ENCODE measurements at regions not wholly inside any gene's neighbourhood (a gene's known extent, or its start where the extent isn't known, plus 50 kb on each side); places are given as distances from the start of the nearest gene placed in this dataset.

DNA sequence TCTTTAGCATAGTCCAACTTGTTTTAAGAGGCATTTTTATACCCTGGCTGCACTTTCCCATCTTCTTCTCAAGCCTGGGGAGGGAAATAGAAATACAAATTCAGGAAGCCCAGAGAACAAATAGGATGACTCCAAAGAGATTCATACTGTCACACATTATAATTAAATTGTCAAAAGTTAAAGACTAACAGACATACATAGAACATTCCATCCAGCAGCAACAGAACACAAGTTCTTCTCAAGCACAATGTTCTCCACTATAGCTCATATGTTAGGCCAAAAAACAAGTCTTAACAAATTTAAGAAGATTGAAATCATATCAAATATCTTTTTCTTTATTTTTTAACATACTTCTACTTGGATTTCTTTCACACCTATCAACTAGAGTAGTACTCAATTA, 75.7 kb downstream of the ANKRD7 start:
- Histone ChIP-seq H3K14ac (replicated peaks; ENCODE audit: low read depth, low read length) (no peak overlapping the region), H3K56ac (ENCODE audit: extremely low read depth, insufficient read depth, low read length) (no peak overlapping the region), H3K27ac (ENCODE audit: insufficient read depth, low read length) (no peak overlapping the region), H2BK5ac (ENCODE audit: low read depth, low read length, poor library complexity, severe bottlenecking) (no peak overlapping the region), H4K8ac (ENCODE audit: low read depth in 2 of 2, low read length in 2 of 2) (no peak overlapping the region), H3K4me1 (ENCODE audit: control insufficient read depth, insufficient read depth, low read length) (no peaks in the 10 kb centered on the region), H2AK5ac (ENCODE audit: low read depth, low read length) (no peak overlapping the region), H3K9me1 (ENCODE audit: insufficient read depth, low read length) (no peaks in the 10 kb centered on the region), H2BK120ac (ENCODE audit: low read depth, low read length) (no peak overlapping the region), H2AK9ac (replicated peaks; ENCODE audit: low read depth, low read length, poor library complexity) (no peak overlapping the region), H3K36me3 (ENCODE audit: control insufficient read depth, insufficient read depth, low read length) (no peaks in the 10 kb centered on the region), H4K20me1 (ENCODE audit: insufficient read depth, low read length) (no peaks in the 10 kb centered on the region), H3K9me3 (ENCODE audit: control insufficient read depth, insufficient read depth, low read length) (peaks cover 8% of the 10 kb centered on the region; the same call in 1 of the 2 replicates), H3K79me1 (ENCODE audit: low read depth in 1 of 2, low read length in 2 of 2) (no peaks in the 10 kb centered on the region), H4K5ac (ENCODE audit: low read depth, low read length) (no peak overlapping the region), H2BK15ac (ENCODE audit: low read depth, low read length) (no peak overlapping the region), H3K4ac (ENCODE audit: low read depth, low read length) (no peak overlapping the region), H3K9ac (ENCODE audit: low read depth, low read length) (no peak overlapping the region), H2AFZ (replicated peaks; ENCODE audit: low read length, poor library complexity) (no peak overlapping the region), H3K4me2 (ENCODE audit: low read depth, low read length) (no peak overlapping the region), H3K18ac (ENCODE audit: low read depth, low read length) (no peak overlapping the region), H3K27me3 (ENCODE audit: control insufficient read depth, insufficient read depth, low read length) (no peaks in the 10 kb centered on the region), H2BK20ac (ENCODE audit: low read depth, low read length) (no peak overlapping the region), H3K23ac (ENCODE audit: low read depth, low read length) (no peak overlapping the region), H4K91ac (ENCODE audit: insufficient read depth, low read depth, low read length) (no peak overlapping the region), H3K4me3 (ENCODE audit: insufficient read depth, low read depth, low read length) (no peak overlapping the region)
- dilution Hi-C loops (cut with HindIII; ENCODE audit: low sequenced_read_pairs, unreplicated experiment) (no loop called here), intact Hi-C loops (cut with micrococcal nuclease) (no loop called here), in situ Hi-C loops (cut with MboI; ENCODE audit: low sequenced_read_pairs) (no loop called here)
- ChIA-PET CTCF (no interaction called here), POLR2A (ENCODE audit: unreplicated experiment) (no interaction called here)
- no TSS peak for BruUV-seq (replicated peaks)
- ATAC-seq (ENCODE audit: low read depth) = no peak
- TF ChIP-seq, protein P1, sequence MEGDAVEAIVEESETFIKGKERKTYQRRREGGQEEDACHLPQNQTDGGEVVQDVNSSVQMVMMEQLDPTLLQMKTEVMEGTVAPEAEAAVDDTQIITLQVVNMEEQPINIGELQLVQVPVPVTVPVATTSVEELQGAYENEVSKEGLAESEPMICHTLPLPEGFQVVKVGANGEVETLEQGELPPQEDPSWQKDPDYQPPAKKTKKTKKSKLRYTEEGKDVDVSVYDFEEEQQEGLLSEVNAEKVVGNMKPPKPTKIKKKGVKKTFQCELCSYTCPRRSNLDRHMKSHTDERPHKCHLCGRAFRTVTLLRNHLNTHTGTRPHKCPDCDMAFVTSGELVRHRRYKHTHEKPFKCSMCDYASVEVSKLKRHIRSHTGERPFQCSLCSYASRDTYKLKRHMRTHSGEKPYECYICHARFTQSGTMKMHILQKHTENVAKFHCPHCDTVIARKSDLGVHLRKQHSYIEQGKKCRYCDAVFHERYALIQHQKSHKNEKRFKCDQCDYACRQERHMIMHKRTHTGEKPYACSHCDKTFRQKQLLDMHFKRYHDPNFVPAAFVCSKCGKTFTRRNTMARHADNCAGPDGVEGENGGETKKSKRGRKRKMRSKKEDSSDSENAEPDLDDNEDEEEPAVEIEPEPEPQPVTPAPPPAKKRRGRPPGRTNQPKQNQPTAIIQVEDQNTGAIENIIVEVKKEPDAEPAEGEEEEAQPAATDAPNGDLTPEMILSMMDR (conservative IDR thresholded peaks at IDR 0.05; ENCODE audit: low read depth, low read length) = no peak
- TF ChIP-seq MAFK (IDR thresholded peaks at IDR 0.05; ENCODE audit: low read depth, low read length) = no peak
- TF ChIP-seq SMC3 (IDR thresholded peaks at IDR 0.05; ENCODE audit: low read depth, low read length) = no peak
- no peak for TF ChIP-seq RCOR1 (IDR thresholded peaks at IDR 0.05; ENCODE audit: insufficient replicate concordance, low read length)
- no peak for TF ChIP-seq CEBPB (IDR thresholded peaks at IDR 0.05; ENCODE audit: low read depth, low read length)
- TF ChIP-seq FOS (IDR thresholded peaks at IDR 0.05; ENCODE audit: low read depth, low read length) = no peak
- no peak for DNase-seq

Data from IMR-90 (cell line).